HT-29 (cell line): ENCODE measurements at regions not wholly inside any gene's neighbourhood (a gene's known extent, or its start where the extent isn't known, plus 50 kb on each side); places are given as distances from the start of the nearest gene placed in this dataset.

Source experiments
- DNase-seq: peaks from one replicate; pipeline ENCODE4 v3.0.0-alpha.2; 2015; ENCODE audit warnings: low spot score

DNA sequence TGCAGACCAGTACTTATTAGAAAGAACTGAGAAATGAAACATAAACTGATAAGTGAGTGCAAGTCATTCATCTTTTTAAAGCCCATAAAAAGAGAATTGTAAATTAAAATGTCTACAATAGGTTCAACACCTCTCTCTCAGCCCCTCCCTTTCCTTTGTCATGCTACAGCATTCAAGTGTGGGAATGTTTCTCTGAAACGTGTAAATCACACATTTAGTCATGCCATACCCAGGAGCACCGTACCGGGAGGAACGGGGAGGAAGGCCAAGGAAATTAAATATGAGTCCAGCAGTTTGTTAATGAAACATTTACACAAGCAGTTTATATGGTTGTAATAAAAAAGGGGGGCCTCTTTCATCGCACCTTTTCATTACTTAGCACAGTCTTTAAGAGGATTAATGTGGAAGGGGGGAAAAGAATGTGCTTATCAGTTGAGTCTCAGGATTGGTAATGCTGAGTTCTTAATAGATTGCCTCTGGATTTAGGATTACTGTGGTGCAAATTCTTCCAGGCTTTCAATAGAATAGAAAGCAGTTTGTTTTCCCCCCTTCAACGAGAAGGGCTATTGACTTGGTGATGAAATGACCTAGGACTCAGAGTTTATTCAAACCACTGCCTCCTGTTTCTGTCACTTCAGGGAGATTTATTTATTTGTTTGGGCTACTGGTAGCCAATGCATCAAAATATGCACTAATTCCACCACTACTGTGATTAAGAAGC, 176.0 kb upstream of the ZNF608 start:
- no peak for DNase-seq

DNA sequence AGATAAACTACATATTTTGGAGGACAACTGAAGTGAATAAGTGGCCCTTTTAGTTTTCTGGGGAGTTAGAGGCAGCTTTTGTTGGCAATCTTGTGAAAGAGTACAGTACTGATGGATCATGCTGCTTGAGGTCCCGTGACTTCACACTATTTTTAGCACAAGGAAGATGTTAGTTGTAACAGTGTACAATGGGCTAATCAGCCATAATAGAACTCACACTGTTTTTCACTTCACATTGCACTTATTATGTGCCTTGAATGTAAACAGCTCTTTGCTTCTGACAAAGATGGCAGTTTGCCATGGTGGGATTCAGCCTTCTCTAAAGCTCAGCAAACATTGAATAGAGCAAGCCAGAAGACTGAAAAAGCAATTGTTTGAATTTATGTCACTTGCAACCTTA, 176.7 kb upstream of the ZNF608 start:
- no peak for DNase-seq

DNA sequence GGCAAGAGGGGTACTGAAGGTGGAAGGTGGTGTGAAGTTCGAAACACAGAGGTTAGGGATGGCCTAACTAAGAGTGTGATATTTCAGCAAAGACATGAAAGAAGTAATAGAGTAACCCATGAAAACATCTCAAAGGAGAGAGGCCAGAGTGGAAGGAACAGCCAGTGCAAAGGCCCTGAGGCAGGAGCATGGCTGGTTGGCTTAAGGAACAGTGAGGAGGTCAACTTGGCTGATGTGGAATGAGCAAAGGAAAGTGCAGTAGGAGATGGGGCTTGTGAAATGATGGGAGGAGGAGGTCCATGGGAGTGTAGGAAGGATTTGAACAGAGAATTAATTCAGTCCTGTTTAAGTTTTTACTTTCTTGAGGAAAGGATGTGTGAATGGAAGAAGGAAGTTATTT, 178.3 kb upstream of the ZNF608 start:
- no peak for DNase-seq

DNA sequence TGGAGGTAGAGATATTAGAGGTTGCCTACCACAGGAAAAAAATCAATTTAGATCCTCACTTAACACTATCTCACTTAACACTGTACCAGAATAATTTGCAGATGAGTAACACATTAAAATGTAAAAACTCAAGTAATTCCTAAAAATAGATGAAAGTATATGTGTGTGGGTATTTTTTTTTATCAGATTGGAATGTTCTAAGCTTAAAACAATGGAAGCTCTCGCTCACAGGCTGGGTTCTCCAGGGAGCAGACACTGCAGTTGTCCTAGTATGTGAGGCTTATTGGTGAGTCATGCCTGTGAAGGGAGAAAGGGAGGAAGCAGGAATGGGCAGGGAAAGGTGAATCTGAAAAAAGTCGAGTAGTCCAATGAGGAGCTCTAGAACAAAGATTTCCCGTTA, 181.3 kb upstream of the ZNF608 start:
- DNase-seq, result no peak

DNA sequence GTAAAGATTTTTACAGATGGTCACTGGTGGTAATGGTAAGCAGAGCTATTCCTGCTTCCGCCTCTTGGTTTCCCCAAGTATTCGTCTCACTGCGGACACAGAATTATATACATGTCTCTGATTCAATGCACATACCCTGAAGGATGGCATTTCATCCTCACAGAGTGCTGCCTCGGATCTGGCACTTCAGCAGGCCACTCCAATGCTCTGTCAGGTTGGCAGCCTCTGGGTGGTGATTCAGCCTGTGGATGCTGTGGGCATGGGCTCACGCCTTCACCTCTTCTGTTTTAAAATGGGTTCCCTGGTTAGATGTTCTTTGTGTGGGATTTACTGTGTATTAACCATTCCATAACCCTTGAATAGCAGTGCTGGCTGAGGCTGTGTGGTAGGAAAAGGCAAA, 182.6 kb upstream of the ZNF608 start:
- no peak for DNase-seq

DNA sequence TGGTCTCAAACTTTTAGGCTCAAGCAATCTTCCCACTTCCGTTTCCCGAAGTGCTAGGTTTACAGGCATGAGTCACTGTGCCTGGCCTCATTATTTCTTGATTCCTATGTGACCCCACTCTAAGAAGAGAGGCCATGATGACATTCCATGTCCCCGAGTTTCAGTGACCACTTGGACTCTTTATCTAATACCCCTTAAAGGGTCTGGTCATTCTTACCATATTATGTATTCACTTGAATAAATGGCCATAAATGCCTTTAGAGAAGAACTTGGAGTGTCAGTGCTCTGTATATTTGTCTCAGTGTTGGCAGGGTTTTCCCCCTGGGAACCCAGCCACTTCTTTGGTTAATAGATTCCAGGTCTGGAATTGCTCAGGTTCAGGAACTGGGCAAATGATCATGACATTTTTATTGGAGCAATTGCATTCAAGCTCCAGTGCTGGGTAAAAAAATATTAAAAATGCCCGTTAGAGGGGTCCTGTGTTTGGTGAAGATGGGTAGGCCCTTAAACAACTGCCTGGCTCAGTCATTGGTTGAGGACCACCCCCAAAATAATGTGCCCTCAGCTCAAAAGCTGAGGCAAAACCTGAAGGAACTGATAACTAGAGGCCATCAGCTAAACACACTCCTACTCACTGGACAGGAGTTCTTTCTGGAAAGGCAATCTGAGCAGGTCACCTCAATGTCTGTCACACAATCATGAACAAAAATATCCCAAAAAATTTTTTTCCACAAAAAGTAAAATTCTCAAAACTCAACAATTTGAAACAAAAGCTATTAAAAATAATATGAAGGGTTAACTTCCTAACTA, 186.6 kb upstream of the ZNF608 start:
- DNase-seq, result no peak

DNA sequence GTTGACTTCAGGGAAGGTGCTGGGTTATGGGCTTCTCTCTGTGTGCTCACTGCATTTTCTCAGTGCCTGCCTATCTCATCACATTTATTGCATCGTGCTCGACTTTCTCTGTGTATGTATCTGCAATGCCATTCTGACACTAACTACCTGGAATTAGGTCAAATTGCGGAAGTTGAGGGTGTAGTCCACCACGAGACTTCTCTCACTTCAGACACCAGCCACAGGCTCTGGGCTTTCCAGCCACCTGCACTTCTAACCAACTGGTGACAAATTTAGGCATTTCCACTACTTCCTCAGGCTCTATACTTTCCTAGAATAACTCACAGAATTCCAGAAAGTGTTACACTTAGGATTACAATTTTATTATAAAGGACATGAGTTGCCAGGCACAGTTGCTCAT, 188.6 kb upstream of the ZNF608 start:
- no peak for DNase-seq

DNA sequence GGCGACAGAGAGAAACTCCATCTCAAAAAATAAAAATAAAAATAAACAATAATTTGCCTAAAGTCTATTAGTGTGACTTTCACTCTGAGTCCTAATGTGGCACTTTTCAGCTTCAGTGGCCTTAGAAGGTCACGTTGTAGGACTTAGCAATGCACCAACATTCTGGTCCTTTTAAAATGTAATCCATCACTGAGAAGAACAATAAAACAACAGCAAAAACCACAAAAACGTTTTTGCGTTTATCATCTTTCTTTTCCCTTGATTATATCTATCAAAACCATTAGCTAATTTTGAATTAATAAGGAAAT, 190.1 kb upstream of the ZNF608 start:
- DNase-seq, result no peak

DNA sequence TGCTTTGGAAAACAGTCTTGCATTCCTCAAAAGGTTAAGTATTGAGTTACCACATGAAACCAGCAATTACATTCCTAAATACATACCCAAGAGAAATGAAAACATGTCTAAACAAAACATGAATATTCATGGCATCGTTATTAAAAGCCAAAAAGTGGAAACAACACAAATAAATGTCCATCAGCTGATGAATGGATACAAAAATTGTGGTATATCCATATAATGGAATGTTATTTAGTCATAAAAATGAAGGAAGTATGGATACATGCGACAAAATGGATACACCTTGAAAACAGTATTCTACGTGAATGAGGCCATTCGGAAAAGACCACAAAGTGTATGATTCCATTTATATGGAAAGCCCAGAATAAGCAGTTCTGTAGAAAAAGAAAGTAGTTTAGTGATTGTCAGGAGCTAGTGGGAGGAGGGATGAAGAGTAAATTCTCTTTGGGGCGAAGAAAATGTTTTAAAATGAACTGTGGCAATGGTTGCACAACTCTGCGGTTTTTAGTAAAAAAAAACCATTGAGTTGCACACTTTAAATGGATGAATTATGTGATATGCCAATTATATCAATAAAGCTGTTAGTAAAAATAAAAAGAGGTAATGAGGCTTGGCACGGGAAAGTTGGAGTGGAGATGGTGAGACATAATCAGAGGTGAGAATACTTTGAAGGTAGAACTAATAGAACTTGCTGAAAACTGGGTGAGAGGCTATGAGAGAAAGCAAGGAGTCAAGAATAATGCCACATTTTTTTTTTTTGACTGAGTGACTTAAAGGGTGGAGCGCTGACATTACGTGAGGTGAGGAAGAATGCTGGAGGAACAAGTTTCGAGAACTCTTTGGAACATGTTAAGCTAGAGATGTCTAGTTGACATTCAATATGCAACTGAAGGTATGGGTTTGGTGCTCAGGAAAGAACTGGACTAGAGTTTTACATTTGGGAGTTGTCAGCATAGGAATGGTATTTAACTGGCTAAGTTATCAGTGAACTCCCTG, 194.9 kb upstream of the ZNF608 start:
- peak; percentile 42 for DNase-seq

DNA sequence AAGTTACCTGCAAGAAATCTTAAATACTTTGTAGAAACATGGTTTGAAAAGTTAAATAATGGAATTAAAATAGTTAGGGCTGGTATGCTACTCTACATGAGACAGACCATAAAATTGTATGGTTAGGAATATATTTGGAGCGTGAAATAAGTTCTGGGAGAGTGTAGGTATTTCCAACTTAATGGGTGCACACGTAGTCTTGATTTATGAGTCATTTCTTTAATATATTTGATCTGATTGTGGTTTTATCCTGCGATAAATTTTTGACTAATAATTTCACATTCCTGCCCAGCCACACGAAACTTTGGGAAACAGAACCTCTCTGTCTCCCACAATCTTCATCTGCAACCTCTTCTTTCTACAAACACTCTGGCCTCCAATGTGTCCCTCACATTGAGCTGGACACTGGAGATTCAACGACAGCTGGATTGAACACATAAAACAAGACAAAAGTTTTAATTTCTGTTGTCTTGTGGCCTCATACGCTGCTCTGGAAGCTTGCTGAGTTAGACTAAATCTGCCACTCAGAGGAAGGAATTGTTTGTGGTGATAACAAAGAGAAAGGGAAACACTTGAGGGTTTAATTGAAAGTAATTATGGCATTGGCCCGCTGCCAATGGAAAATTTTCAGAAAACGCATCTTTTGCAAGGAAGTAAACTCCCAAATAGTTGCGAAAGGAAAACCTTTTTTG, 201.8 kb upstream of the ZNF608 start:
- peak; percentile 37 for DNase-seq

DNA sequence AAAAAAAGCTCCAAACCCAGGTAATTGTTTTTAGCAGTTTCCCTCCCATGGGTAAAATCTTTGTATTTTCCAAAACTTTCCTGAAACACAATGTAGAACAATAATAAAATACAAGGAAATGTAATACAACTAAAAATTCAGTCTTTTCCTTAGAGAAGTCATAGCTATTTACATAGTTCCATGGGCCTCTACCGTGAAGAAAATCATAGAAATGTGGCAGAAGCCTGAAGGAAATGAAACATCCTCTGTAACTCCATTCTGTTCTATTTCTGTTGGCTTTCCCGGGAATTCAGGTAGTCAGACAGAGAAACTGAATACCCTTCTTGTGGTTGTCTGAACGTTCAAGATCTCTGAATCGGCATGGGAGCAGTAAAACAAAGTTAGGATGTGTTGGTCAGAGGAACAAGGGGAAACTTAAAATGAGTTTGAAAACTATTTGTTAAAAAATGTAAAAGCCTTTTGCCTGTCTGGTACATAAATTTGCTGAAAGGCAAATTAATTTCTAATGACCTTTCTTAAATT, 202.4 kb upstream of the ZNF608 start:
- DNase-seq, result no peak

DNA sequence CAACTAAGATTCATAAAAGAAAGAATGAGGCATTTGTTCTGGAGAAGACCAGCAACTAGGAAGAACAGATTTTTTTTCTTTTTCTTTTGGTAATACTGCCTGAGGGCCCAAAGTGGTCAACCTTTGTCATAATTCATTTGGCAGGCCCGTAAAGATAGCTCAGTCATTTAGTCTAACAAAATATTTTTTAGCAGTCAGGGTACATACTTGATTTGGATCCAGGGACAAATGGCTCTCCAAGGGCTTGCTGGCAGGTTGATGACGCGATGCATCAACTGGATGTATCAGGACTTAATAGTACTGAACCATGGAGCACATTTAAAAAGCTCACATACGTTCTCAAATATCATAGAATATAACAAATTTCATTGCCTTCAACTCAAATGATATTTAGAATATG, 203.4 kb upstream of the ZNF608 start:
- no peak for DNase-seq

DNA sequence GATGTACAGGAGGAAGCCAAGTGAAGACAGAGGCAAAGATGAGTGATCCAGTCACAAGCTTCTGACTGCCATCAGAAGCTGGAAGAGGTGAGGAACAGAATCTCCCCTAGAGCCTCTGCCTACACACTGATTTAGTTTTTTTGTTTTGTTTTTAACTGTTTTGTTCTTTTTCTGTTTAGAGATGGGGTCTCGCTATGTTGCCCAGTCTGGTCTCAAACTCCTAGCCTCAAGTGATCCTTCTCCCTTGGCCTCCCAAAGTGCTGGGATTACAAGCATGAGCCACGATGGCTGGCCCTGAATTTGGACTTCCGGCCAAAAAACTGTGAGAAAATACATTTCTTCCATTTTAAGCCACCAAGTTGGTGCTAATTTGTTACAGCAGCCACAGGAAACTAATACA, 204.7 kb upstream of the ZNF608 start:
- no peak for DNase-seq

DNA sequence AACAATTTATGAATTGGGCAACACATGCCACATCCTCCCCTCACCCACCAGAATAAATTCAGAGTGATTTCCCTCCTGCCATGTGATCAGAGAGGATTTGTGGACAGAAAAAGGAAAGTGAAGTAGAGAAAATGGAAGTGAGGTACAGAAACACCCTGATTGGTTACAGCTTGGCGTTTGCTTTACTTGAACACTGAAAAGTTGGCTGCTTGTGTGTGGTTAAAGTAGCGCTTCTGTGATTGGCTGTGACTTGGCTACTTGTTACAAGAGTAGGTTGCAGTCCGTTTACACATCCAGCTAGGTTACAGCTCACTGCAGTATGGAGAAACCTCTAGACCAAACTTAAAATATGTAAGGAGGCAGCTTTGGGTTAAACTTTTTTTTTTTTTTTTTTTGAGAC, 205.2 kb upstream of the ZNF608 start:
- DNase-seq, result no peak

DNA sequence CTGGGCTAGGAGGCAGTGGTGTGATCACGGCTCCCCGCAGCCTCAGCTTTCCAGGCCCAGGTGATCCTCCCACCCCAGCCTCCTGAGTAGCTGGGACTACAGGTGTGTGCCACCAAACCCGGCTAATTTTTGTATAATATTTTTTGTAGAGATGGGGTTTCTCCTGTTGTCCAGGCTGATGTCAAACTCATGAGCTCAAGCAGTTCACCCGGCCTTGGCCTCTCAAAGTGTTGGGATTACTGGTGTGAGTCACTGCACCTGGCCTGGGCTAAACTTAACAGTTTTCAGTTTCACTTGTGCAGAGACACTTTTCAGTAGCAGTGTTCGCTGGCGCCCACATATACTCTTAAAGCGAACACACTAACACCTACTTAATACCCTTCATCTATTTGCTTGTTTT, 205.6 kb upstream of the ZNF608 start:
- peak; percentile 40 for DNase-seq

DNA sequence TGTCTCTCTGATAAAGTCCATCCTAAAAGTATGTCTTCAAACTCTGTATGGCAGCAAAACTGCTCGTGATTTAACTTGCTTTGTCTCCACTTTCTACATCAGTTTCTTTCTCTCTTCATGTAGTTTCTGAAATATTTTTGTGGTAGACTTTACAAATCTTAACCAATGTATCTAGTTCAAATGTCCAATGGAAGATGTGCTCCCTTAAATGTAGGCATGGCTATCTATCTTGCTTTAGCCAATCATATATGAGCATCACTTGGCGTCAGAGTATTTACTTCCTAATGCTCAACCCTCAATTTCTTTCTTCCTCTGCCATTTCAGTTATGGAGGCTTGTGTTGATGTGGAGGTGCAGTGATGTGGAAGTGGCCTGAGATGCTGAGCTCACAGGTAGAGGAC, 206.1 kb upstream of the ZNF608 start:
- no peak for DNase-seq

DNA sequence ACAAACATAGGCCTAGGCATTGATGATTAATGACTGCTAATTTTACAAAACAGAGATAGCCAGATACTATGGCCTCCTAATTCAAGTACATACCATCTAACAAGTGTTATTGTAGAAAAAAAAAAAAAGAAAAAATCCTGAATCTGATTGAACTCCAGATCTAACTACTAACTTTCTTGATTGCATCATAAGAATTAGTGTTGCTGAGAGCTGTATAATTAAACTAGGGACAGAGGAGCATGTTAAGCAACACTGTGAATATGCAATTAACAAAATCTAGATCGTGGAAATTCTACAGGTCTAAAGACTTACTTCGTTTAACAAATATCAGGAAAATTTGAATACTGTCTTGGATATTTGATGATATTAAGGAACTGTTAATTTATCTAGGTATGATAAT, 208.3 kb upstream of the ZNF608 start:
- DNase-seq, result no peak

DNA sequence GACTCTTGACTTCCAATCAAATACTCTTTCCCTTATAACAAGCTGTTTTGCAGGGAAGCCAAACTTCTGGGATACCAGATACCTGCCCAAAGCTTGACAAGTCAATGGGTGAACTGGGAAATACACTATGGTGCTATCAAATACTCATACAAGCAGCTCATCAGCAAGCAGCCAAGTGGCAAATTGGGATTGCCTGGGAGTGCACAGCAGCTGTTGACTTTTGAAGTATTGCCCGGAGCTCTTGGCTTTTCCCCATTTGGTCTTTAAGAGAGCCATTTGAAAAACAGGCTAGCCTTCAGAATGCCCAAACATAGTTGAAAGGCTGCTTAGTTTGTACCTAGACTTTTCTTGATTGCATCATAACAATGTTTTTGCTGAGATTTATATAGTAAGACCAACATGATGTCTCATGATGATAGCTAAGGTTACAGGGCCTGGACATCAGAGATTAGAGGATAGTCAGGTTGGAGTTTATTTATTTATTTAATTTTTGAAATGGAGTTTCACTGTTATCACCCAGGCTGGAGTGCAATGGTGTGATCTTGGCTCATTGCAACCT, 210.1 kb upstream of the ZNF608 start:
- DNase-seq, result no peak

DNA sequence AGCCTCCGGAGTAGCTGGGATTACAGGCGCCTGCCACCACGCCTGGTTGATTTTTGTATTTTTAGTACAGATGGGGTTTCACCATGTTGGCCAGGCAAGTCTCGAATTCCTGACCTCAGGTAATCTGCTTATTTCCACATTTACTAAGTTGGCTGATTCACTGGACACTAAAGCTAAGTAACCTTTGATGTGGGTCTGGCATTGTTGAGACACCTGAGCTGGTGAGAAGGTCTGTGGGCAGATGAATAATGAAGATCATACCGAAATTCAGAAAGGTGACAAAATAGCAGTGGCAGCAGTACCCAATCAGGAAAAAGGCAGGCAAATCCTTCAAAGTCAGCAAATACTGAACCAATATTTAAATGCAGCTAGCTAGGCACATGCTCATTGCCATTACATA, 210.6 kb upstream of the ZNF608 start:
- DNase-seq, result no peak

DNA sequence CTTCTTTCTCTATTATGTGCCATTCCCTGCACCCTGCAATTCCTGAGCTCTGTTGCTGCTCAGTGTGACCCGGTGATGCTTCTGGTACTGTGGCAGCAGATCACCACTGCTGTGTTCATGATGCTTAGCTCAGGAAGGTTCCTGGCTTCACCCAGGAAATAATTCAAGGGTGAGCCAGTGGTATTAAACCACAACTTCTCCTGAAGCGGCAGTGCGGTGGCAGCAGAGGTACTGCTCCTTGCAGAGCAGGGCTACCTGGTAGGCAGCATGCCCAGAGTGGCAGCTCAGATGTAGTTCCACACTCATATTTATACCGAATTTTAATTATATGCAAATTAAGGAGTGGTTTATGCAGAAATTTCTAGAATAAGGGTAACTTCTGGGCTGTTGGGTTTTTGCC, 213.8 kb upstream of the ZNF608 start:
- peak; percentile 52 for DNase-seq

DNA sequence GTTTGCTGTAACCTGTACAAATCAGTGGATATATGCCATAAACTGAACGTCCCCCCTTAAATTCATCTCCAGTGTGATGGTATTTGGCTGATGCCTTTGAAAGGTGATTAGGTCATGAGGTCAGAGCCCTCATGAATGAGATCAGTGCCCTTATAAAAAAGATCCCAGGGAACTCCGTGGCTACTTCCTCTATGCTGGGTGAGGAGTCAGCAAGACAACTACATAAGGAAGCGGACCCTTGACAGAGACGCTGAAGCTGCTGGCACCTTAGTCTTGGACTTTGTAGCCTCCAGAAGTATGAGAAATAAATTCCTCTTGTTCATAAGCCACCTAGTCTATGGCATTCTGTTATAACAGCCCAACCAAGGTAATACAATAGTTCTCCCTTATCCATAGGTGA, 215.1 kb upstream of the ZNF608 start:
- no peak for DNase-seq
